HG02840 (cell line): ENCODE measurements at regions not wholly inside any gene's neighbourhood (a gene's known extent, or its start where the extent isn't known, plus 50 kb on each side); places are given as distances from the start of the nearest gene placed in this dataset.
A peak's percentile ranks its signal among the peaks of the same experiment; 100 is the strongest.

Source experiments
- ATAC-seq: cut with Tn5 transposase; IDR thresholded peaks from one replicate; pipeline ENCODE4 v1.9.1; 2021; ENCODE audit warnings: mild to moderate bottlenecking, moderate library complexity, moderate number of reproducible peaks; ENCODE audit not compliant: unreplicated experiment, low FRiP score

DNA sequence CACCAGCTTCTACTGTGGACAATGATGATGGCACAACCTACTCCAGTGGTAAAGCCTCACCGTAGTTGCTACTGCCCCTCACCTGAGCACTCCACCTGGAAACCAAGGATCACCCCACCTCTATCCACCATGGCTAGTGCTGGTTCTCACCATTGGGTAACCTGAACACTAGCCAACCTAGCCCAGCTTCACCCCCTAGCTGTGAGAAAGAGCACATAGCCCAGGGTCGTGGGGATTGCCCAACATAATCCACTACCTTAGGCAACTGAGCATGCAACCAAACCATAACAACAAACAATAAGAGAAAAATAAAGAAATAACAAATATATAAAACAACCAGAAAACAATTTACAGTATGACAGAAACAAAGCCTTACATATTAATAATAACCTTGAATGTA, 560.1 kb downstream of the DIAPH3 start:
- no peak for ATAC-seq

DNA sequence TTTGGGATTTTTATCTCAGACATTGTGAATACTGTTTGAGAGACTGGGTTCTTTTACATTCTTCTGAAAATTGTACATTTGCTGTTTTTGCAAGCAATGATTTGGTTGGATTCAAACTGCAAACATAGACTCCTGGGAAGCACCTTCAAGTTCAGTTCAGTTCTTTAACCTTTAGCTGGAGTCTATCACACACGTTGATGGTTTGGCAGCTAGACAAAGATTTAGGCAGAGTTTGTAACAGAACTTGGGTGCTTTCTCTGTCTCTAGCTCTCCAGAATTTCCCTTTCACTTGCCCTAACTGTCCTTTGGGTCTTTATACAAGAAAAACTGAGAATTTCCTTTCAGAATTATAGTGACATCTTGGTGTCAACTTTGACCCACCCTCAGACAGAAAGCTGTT, 556.6 kb downstream of the DIAPH3 start:
- ATAC-seq = no peak

DNA sequence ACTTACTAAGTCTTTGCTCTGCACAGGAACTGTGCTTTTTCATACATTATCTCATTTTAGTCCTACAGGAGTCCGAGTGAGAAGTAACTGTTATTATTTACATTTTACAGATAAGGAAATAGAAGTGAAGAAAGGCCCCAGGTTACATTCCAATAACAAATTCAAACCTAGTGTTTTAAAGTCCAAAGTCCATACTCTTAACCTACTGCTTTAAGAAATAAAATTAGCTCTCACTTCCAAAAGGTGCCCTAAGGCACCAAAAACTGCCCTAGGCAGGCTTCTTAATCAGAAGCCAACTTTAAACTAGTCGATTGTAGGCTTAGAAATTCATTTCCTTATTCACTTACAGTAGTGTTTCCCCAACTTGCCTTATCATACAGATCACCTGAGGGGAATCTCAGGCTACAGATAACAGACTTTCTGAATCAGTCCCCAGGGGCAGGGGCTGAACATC, 555.9 kb downstream of the DIAPH3 start:
- ATAC-seq = peak; percentile 54

DNA sequence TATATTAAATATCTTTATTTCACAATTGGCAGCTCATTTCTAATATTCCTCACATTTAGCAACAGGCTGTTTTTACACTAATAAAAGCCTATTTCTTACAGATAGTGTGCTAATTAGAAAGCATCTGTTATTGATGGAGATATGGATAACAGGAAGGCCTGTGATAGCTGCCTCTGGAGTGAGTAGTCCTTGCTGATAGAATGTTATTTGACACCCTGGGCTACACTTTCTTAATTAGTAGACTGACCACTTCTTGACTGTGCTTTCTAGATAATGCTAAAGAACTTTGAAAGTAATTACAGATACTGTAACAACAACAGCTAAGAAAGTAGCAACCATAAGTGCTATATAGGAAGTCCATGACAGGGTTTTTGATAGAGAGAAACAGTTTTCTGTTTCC, 554.3 kb downstream of the DIAPH3 start:
- no peak for ATAC-seq
